ENCODE measurements at regions not wholly inside any gene's neighbourhood (a gene's known extent, or its start where the extent isn't known, plus 50 kb on each side); places are given as distances from the start of the nearest gene placed in this dataset.
"Not testable (repeated sequence)": the region's sequence is repeated elsewhere in the genome, so short reads cannot be mapped to it uniquely, and the experiment has no call there.

- peak overlapping the region in 1 of 9 donors; percentile 69 for H3K27ac Mint-ChIP-seq
- H3K4me3 Mint-ChIP-seq, result no peak overlapping the region
- intact Hi-C loops (cut with micrococcal nuclease), result no loop called here
- no peak overlapping the region for H3K4me3 ChIP-seq (ENCODE audit: low read length)
- H3K4me1 Mint-ChIP-seq, result no peaks in the 10 kb centered on the region
- H3K27me3 ChIP-seq (ENCODE audit: control insufficient read depth in 2 of 2, insufficient read depth in 2 of 2, low read length in 2 of 2), result no peaks in the 10 kb centered on the region
- CTCF ChIA-PET, result no interaction called here
- no peaks in the 10 kb centered on the region for H3K4me1 ChIP-seq (ENCODE audit: control insufficient read depth in 2 of 2, insufficient read depth in 2 of 2, low read length in 2 of 2)
- H3K9me3 ChIP-seq (ENCODE audit: control insufficient read depth in 2 of 3, low read length in 3 of 3), result no peaks in the 10 kb centered on the region
- POLR2A ChIA-PET, result no interaction called here
- H3K36me3 ChIP-seq (ENCODE audit: control insufficient read depth in 2 of 3, insufficient read depth in 3 of 3, low read length in 3 of 3), result no peaks in the 10 kb centered on the region
- no peak for ATAC-seq
- H3K27ac ChIP-seq (ENCODE audit: low read depth, low read length), result no peak overlapping the region
- peaks cover 0 to 3% (median 0%) of the 10 kb centered on the region in 11 donors for H3K9me3 Mint-ChIP-seq
- H3K36me3 Mint-ChIP-seq, result no peaks in the 10 kb centered on the region
- H3K27me3 Mint-ChIP-seq, result peaks cover 0 to 24% (median 12%) of the 10 kb centered on the region in 5 donors
- DNase-seq, result no peak
Observed at GRCh38 chr7:43058271-43059066, 54.0 kb upstream of the HECW1 start.

DNA sequence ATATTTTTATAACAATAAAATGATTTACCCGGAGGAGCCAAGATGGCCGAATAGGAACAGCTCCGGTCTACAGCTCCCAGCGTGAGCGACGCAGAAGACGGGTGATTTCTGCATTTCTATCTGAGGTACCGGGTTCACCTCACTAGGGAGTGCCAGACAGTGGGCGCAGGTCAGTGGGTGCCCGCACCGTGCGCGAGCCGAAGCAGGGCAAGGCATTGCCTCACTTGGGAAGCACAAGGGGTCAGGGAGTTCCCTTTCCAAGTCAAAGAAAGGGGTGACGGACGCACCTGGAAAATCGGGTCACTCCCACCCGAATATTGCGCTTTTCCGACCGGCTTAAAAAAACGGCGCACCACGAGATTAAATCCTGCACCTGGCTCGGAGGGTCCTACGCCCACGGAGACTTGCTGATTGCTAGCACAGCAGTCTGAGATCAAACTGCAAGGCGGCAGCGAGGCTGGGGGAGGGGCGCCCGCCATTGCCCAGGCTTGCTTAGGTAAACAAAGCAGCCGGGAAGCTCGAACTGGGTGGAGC lies 53.3 kb upstream of the HECW1 start:
- H3K27ac ChIP-seq (ENCODE audit: low read depth, low read length); H3K9me3 Mint-ChIP-seq; H3K4me3 Mint-ChIP-seq; intact Hi-C loops (cut with micrococcal nuclease); ATAC-seq; POLR2A ChIA-PET; H3K36me3 ChIP-seq (ENCODE audit: control insufficient read depth in 2 of 3, insufficient read depth in 3 of 3, low read length in 3 of 3); CTCF ChIA-PET; H3K36me3 Mint-ChIP-seq; H3K9me3 ChIP-seq (ENCODE audit: control insufficient read depth in 2 of 3, low read length in 3 of 3); H3K27me3 ChIP-seq (ENCODE audit: control insufficient read depth in 2 of 2, insufficient read depth in 2 of 2, low read length in 2 of 2); DNase-seq; H3K4me1 Mint-ChIP-seq; H3K4me1 ChIP-seq (ENCODE audit: control insufficient read depth in 2 of 2, insufficient read depth in 2 of 2, low read length in 2 of 2); H3K4me3 ChIP-seq (ENCODE audit: low read length): not testable (repeated sequence)
- Mint-ChIP-seq H3K27ac (peak overlapping the region in 1 of 9 donors; percentile 69), H3K27me3 (peaks cover 0 to 24% (median 12%) of the 10 kb centered on the region in 5 donors)
